T-helper 1 cell treated with Interleukin-12 subunit alpha and Interleukin-12 subunit beta and Interleukin-4 antibody, amounts not matched to agents 30 μg/mL and 1 μg/mL, for 36 hours (primary cell): ENCODE measurements at regions not wholly inside any gene's neighbourhood (a gene's known extent, or its start where the extent isn't known, plus 50 kb on each side); places are given as distances from the start of the nearest gene placed in this dataset.

Experiments
- H3K27ac Mint-ChIP-seq: one replicate; pipeline ENCODE4 v1.8.0; 2021; ENCODE audit warnings: mild to moderate bottlenecking, mixed read lengths
- H3K27me3 Mint-ChIP-seq: one replicate; pipeline ENCODE4 v1.8.0; 2021; ENCODE audit warnings: low read depth, mixed read lengths
- H3K36me3 Mint-ChIP-seq: one replicate; pipeline ENCODE4 v1.8.0; 2021; ENCODE audit warnings: low read depth, mixed read lengths
- H3K4me1 Mint-ChIP-seq: one replicate; pipeline ENCODE4 v1.8.0; 2021; ENCODE audit warnings: low read depth, mixed read lengths
- H3K4me3 Mint-ChIP-seq: one replicate; pipeline ENCODE4 v1.8.0; 2021; ENCODE audit warnings: mild to moderate bottlenecking, moderate library complexity, mixed read lengths
- H3K9me3 Mint-ChIP-seq: one replicate; pipeline ENCODE4 v1.8.0; 2021; ENCODE audit warnings: mixed read lengths

- Mint-ChIP-seq H3K36me3 (peaks cover 2% of the 10 kb centered on the region), H3K9me3 (no peaks in the 10 kb centered on the region), H3K4me3 (no peak overlapping the region), H3K27ac (no peak overlapping the region), H3K27me3 (no peaks in the 10 kb centered on the region), H3K4me1 (peaks cover 48% of the 10 kb centered on the region)
These were observed 62.7 kb downstream of the CCNL1 start for GRCh38 chr3:157097198-157097597.

- no peak overlapping the region for H3K27ac Mint-ChIP-seq
- no peaks in the 10 kb centered on the region for H3K27me3 Mint-ChIP-seq
- H3K4me3 Mint-ChIP-seq: no peak overlapping the region
- peaks cover 2% of the 10 kb centered on the region for H3K36me3 Mint-ChIP-seq
- H3K4me1 Mint-ChIP-seq: peaks cover 51% of the 10 kb centered on the region
- no peaks in the 10 kb centered on the region for H3K9me3 Mint-ChIP-seq
These were observed 63.6 kb downstream of the CCNL1 start for GRCh38 chr3:157096328-157096727.
